Mesodermal cell (in vitro differentiated cells): ENCODE measurements at regions not wholly inside any gene's neighbourhood (a gene's known extent, or its start where the extent isn't known, plus 50 kb on each side); places are given as distances from the start of the nearest gene placed in this dataset.

Experiments
- H3K27ac ChIP-seq: 2 replicates; pipeline ENCODE4 v1.7.0; 2013; ENCODE audit warnings: mild to moderate bottlenecking, low read depth, low read length, moderate library complexity; ENCODE audit not compliant: severe bottlenecking
- H3K36me3 ChIP-seq: 2 replicates; pipeline ENCODE4 v1.7.1; 2013; ENCODE audit warnings: mild to moderate bottlenecking, low read length, moderate library complexity; ENCODE audit not compliant: control insufficient read depth, insufficient read depth
- H3K4me1 ChIP-seq: one replicate; pipeline ENCODE4 v1.7.1; 2013; ENCODE audit warnings: mild to moderate bottlenecking, low read length; ENCODE audit not compliant: insufficient read depth, control insufficient read depth, poor library complexity, severe bottlenecking
- H3K4me3 ChIP-seq: 2 replicates; pipeline ENCODE4 v1.7.0; 2013; ENCODE audit warnings: low read length, control low read depth, mild to moderate bottlenecking; ENCODE audit not compliant: insufficient read depth, poor library complexity, severe bottlenecking; ENCODE audit errors: extremely low read depth
- H3K9me3 ChIP-seq: 2 replicates; pipeline ENCODE4 v1.7.1; 2013; ENCODE audit warnings: mild to moderate bottlenecking, low read length, moderate library complexity; ENCODE audit not compliant: control insufficient read depth
- WGBS, 2 experiments: methylation state at CpG; one replicate each; pipeline ENCODE4 v1.1.5; 2013; ENCODE audit warnings: missing lambda C conversion rate in 2 of 2; ENCODE audit not compliant: insufficient coverage in 2 of 2; 5-methylcytosine and 5-hydroxymethylcytosine counted together

DNA sequence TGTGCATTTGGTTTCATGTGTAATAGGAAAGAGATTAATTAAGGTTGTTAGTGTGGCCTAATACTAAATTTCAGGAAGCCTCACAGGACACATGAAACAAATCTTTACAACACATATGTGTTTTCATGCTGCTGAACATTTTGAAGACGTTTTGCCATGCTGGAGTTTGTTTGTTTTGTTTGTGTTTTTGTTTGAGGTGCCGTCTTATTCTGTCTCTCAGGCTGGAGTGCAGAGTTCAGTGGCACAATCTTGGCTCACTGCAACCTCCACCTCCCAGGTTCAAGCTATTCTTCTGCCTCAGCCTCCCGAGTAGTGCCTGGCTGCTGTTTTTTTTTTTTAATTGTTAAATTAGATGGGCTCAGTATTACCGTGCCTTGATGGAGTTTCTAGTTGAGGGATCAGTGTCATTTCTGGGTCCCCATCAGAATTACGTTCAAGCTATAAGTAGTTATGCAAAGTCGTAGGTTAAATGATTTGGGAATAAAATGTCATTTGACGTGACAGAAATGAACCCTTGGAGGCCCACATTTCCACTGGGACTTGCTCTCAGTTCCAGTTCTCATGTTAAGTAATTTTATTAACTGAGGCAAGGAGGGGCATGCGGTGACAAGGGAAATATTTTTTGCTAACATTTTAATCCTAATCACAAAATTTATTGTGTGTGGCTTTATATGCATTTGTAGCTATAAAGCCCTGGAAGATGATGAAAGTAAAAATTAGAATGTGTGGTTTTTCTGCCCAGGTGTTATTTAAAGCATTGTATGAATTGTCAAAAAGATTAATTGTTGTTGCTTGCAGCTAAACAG is 196.9 kb downstream of the TM9SF2 start:
- WGBS, 2 experiments, result 95 to 96% methylated on average over 3 to 4 of the region's 8 CpGs
- Histone ChIP-seq H3K9me3 (no peaks in the 10 kb centered on the region), H3K4me1 (no peaks in the 10 kb centered on the region), H3K27ac (no peak overlapping the region), H3K4me3 (no peak overlapping the region), H3K36me3 (no peaks in the 10 kb centered on the region)

GRCh38 chr13:99695857-99696256 is 194.6 kb downstream of the TM9SF2 start:
- no peaks in the 10 kb centered on the region for H3K36me3 ChIP-seq

GRCh38 chr13:99693852-99694611 is 192.8 kb downstream of the TM9SF2 start:
- peaks cover 19% of the 10 kb centered on the region for H3K4me1 ChIP-seq
- 52 to 56% methylated on average over 9 to 10 of the region's 11 CpGs for WGBS, 2 experiments
- H3K36me3 ChIP-seq, result no peaks in the 10 kb centered on the region
- no peaks in the 10 kb centered on the region for H3K9me3 ChIP-seq
- H3K4me3 ChIP-seq, result no peak overlapping the region
- H3K27ac ChIP-seq, result no peak overlapping the region

More at GRCh38 chr13:99695857-99696256, 194.6 kb downstream of the TM9SF2 start:
- no peak overlapping the region for H3K27ac ChIP-seq
- WGBS, 2 experiments, result 90 to 95% methylated on average over 2 to 3 of the region's 3 CpGs
- peaks cover 4% of the 10 kb centered on the region for H3K4me1 ChIP-seq
- H3K4me3 ChIP-seq, result no peak overlapping the region
- no peaks in the 10 kb centered on the region for H3K9me3 ChIP-seq

DNA sequence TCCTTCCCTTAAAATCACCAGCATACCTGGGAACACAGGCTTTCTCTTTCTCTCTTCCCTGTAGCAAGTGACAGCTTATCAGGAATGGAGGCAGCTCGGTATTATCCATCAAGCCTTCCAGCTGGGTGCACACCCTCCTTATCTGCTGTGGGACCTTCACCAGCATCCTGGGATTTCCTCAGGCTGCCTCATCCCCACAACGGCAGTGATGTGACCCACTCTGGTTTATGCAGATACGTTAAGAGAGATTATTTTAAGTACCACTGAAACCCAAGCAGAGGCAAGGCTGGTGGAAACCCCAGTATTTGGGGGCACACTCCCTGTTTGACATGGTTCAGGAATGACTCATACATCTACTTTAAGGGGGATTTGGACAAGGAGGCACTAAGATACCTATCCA is 192.1 kb downstream of the TM9SF2 start:
- Histone ChIP-seq H3K9me3 (no peaks in the 10 kb centered on the region), H3K36me3 (no peaks in the 10 kb centered on the region), H3K4me1 (peaks cover 26% of the 10 kb centered on the region), H3K27ac (no peak overlapping the region), H3K4me3 (no peak overlapping the region)
- WGBS, 2 experiments, result 46 to 61% methylated on average over 2 to 3 of the region's 3 CpGs

DNA sequence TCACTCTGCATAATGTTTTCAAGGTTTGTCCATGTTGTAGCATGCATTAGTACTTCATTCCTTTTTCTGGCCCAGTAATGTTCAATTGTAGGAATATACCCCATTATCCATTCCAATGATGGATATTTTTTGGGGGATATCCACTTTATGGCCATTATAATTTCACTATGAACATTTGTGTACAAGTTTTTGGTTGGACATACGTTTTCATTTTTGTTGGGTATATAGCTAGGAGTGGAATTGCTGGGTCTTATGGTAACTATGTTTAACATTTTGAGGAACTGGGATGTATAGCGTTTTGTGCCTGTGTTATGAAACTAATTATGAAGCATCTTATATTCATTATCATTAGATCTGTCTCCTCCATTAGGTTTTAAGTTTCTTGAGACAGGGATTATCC is 191.6 kb downstream of the TM9SF2 start:
- no CpG with 5 or more reads among the region's 2 CpGs for WGBS, 2 experiments
- H3K9me3 ChIP-seq, result no peaks in the 10 kb centered on the region
- peaks cover 31% of the 10 kb centered on the region for H3K4me1 ChIP-seq
- no peak overlapping the region for H3K27ac ChIP-seq
- H3K36me3 ChIP-seq, result no peaks in the 10 kb centered on the region
- no peak overlapping the region for H3K4me3 ChIP-seq

GRCh38 chr13:99691552-99691951 is 190.3 kb downstream of the TM9SF2 start:
- Histone ChIP-seq H3K9me3 (no peaks in the 10 kb centered on the region), H3K4me3 (no peak overlapping the region), H3K4me1 (peaks cover 44% of the 10 kb centered on the region), H3K36me3 (no peaks in the 10 kb centered on the region), H3K27ac (no peak overlapping the region)
- 58 to 71% methylated on average over 2 to 6 of the region's 7 CpGs for WGBS, 2 experiments

DNA sequence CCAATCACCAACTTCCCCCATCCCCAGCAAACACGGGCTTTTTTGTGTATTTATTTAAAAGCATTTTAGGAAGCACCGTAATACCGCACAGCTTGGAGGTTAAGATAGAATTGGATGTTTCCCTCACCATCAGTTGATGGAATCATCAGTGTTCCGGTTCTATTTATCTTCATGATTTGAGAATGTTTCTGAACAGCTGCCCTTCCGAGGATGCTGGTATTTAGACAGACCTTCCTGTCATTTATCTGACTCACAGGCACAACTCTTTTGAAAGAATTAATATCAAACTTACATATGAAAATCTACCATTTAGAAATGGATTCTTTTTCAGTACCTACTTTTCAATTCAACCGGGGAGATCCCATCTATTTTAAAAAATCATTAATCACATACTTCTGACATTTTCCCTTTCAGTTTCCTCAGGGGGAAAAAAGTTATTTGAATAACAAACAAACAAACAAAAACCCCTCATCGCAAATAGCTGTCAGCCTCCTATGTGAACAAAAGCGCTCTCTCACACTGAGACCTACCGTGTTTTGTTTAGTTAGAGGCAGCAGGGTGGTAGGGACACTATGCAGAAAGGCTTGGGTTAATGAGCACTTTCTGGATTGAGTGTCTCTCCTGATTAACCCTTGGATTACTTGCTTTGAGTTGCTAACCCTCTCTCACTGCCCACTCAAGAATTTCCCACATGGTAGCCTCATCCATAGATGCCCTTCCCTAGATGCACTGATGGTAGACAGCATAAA is 189.3 kb downstream of the TM9SF2 start:
- Histone ChIP-seq H3K4me1 (peaks cover 50% of the 10 kb centered on the region), H3K9me3 (no peaks in the 10 kb centered on the region), H3K4me3 (no peak overlapping the region), H3K27ac (peak overlapping the region; percentile 12), H3K36me3 (no peaks in the 10 kb centered on the region)
- WGBS, 2 experiments, result 0 to 9% methylated on average over 4 of the region's 9 CpGs

- no CpG with 5 or more reads among the region's 6 CpGs for WGBS, 2 experiments
- Histone ChIP-seq H3K36me3 (no peaks in the 10 kb centered on the region), H3K4me3 (no peak overlapping the region), H3K27ac (peak overlapping the region; percentile 12), H3K9me3 (no peaks in the 10 kb centered on the region), H3K4me1 (peaks cover 50% of the 10 kb centered on the region)
These were observed 188.7 kb downstream of the TM9SF2 start for GRCh38 chr13:99689955-99690354.

DNA sequence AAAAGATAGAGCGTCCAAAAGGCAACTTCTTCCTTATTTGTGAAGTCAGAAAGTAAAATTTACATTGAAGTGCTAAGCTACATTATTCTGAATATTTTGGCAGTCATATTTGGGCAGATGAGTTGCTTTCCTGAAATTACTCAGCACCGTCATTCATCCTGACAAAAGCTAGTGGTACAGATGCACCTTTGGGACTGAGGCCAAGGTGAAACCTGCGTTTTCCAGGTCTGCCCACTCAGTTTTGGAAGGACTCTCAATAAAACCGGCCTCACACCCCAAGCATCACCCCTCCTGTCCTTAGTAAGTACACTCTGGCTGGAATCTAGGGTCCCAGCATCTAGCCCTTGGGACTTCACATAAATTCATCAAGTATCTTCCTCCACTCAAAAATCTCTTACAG is 187.5 kb downstream of the TM9SF2 start:
- H3K27ac ChIP-seq, result no peak overlapping the region
- H3K36me3 ChIP-seq, result no peaks in the 10 kb centered on the region
- no peak overlapping the region for H3K4me3 ChIP-seq
- no peaks in the 10 kb centered on the region for H3K9me3 ChIP-seq
- H3K4me1 ChIP-seq, result peaks cover 50% of the 10 kb centered on the region
- 46% methylated on average over 3 to 4 of the region's 4 CpGs for WGBS, 2 experiments

DNA sequence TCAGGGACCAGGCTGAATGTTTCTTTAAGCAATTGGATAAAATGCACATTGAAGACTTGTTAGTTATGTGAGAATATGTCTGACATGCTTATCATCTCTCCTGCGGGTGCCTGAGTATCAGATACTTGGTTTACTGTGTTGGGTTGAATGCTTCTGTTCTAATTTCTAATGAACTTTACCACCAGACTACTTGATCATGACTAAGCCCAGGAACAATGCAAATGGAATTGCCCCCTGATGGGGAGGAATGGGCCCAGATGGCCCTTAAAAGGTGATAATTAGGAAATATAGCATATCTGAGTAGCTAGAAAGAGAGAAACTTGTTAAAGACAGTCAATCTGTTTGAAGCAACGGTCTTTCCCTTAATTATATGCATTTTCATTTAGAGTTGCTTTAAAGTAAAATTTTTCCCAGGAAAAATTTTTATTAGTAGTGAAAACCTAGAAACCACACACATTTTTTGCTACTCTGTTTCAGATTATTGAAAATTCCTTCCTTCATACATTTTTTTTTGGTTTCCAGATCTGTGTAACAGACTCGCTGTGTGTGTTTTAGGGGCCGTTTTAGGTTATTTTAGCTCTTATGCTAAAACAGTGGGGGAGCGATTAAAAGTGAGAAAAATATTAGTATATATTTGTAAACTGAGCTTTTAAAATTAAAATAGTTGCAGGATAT is 186.6 kb downstream of the TM9SF2 start:
- Histone ChIP-seq H3K27ac (peak overlapping the region; percentile 75), H3K4me3 (no peak overlapping the region), H3K9me3 (no peaks in the 10 kb centered on the region), H3K4me1 (peaks cover 50% of the 10 kb centered on the region), H3K36me3 (no peaks in the 10 kb centered on the region)
- 0% methylated on average over 2 of the region's 5 CpGs; no CpG with 5 or more reads in 1 of the 2 experiments for WGBS, 2 experiments
